Hepatocyte (in vitro differentiated cells): ENCODE measurements at regions not wholly inside any gene's neighbourhood (a gene's known extent, or its start where the extent isn't known, plus 50 kb on each side); places are given as distances from the start of the nearest gene placed in this dataset.

Experiments
- DNase-seq: peaks from one replicate; pipeline ENCODE4 v3.0.0-alpha.2; 2016; ENCODE audit warnings: low spot score
- H2AFZ ChIP-seq: fragments of 200-600 bp; sonication (generic); 2 replicates; pipeline ENCODE4 v1.6.0; 2016; ENCODE audit warnings: antibody characterized with exemption, mild to moderate bottlenecking
- H3K27ac ChIP-seq: fragments of 200-600 bp; sonication (generic); 2 replicates; pipeline ENCODE4 v1.5.1; 2016; ENCODE audit warnings: mild to moderate bottlenecking
- H3K27me3 ChIP-seq: fragments of 200-600 bp; sonication (generic); 2 replicates; pipeline ENCODE4 v1.6.1; 2016
- H3K36me3 ChIP-seq: fragments of 200-600 bp; sonication (generic); replicated peaks from 2 replicates; pipeline ENCODE4 v1.5.1; 2016; ENCODE audit warnings: low read depth; ENCODE audit not compliant: insufficient read depth
- H3K4me1 ChIP-seq: fragments of 200-600 bp; sonication (generic); 2 replicates; pipeline ENCODE4 v1.5.1; 2016; ENCODE audit warnings: mild to moderate bottlenecking, moderate library complexity; ENCODE audit not compliant: insufficient read depth
- H3K4me2 ChIP-seq: fragments of 200-600 bp; sonication (generic); 2 replicates; pipeline ENCODE4 v1.6.0; 2016
- H3K4me3 ChIP-seq: fragments of 200-600 bp; sonication (generic); 2 replicates; pipeline ENCODE4 v1.5.1; 2016; ENCODE audit warnings: mild to moderate bottlenecking
- H3K79me2 ChIP-seq: fragments of 200-600 bp; sonication (generic); 2 replicates; pipeline ENCODE4 v1.6.0; 2017; ENCODE audit warnings: mild to moderate bottlenecking
- H3K9me2 ChIP-seq: fragments of 200-600 bp; sonication (generic); replicated peaks from 2 replicates; pipeline ENCODE4 v1.6.0; 2017; ENCODE audit warnings: mild to moderate bottlenecking; ENCODE audit not compliant: insufficient read depth
- H3K9me3 ChIP-seq: fragments of 200-600 bp; sonication (generic); 2 replicates; pipeline ENCODE4 v1.5.1; 2016; ENCODE audit warnings: low read depth, mild to moderate bottlenecking
- H4K20me1 ChIP-seq: fragments of 200-600 bp; sonication (generic); 2 replicates; pipeline ENCODE4 v1.6.0; 2016; ENCODE audit warnings: mild to moderate bottlenecking; ENCODE audit not compliant: insufficient read depth, poor library complexity, severe bottlenecking
- EZH2 ChIP-seq: fragments of 200-600 bp; sonication (generic); IDR thresholded peaks from 2 replicates; pipeline ENCODE4 v1.6.1; 2016; ENCODE audit warnings: antibody characterized with exemption, mild to moderate bottlenecking, borderline replicate concordance
- EZH2phosphoT487 ChIP-seq: fragments of 200-600 bp; sonication (generic); IDR thresholded peaks from one replicate; pipeline ENCODE4 v1.6.1; 2018; ENCODE audit warnings: antibody characterized with exemption, mild to moderate bottlenecking, low read depth, moderate library complexity; ENCODE audit not compliant: unreplicated experiment, severe bottlenecking
- WGBS: methylation state at CpG from one replicate; pipeline ENCODE4 v1.1.6; 2016; ENCODE audit warnings: low lambda C conversion rate; ENCODE audit errors: missing lambda C conversion rate; 5-methylcytosine and 5-hydroxymethylcytosine counted together
- TF ChIP-seq, protein P1 (sequence below): fragments of 200-600 bp; sonication (generic); IDR thresholded peaks from 2 replicates; pipeline ENCODE4 v1.5.1; 2016; ENCODE audit warnings: antibody characterized with exemption, mild to moderate bottlenecking; ENCODE audit not compliant: poor library complexity

GRCh38 chr7:49479936-49480544 is 293.4 kb upstream of the VWC2 start:
- 47% methylated on average over 4 of the region's 4 CpGs for WGBS
- TF ChIP-seq EZH2 (no peak), EZH2phosphoT487 (no peak)
- TF ChIP-seq, protein P1, sequence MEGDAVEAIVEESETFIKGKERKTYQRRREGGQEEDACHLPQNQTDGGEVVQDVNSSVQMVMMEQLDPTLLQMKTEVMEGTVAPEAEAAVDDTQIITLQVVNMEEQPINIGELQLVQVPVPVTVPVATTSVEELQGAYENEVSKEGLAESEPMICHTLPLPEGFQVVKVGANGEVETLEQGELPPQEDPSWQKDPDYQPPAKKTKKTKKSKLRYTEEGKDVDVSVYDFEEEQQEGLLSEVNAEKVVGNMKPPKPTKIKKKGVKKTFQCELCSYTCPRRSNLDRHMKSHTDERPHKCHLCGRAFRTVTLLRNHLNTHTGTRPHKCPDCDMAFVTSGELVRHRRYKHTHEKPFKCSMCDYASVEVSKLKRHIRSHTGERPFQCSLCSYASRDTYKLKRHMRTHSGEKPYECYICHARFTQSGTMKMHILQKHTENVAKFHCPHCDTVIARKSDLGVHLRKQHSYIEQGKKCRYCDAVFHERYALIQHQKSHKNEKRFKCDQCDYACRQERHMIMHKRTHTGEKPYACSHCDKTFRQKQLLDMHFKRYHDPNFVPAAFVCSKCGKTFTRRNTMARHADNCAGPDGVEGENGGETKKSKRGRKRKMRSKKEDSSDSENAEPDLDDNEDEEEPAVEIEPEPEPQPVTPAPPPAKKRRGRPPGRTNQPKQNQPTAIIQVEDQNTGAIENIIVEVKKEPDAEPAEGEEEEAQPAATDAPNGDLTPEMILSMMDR: no peak
- no peaks in the 10 kb centered on the region for H3K36me3 ChIP-seq

GRCh38 chr7:49481075-49481474 is 292.4 kb upstream of the VWC2 start:
- Histone ChIP-seq H3K4me3 (no peak overlapping the region), H3K36me3 (no peaks in the 10 kb centered on the region), H3K9me3 (no peaks in the 10 kb centered on the region), H3K4me1 (no peaks in the 10 kb centered on the region), H2AFZ (no peak overlapping the region), H4K20me1 (no peaks in the 10 kb centered on the region), H3K27me3 (no peaks in the 10 kb centered on the region), H3K4me2 (no peak overlapping the region), H3K27ac (no peak overlapping the region), H3K79me2 (no peaks in the 10 kb centered on the region), H3K9me2 (no peaks in the 10 kb centered on the region)
- TF ChIP-seq, protein P1: no peak
- no peak for TF ChIP-seq EZH2
- TF ChIP-seq EZH2phosphoT487: no peak
- whole genome bisulfite sequencing: 34% methylated on average over 1 of the region's 1 CpG
- DNase-seq: no peak

More at GRCh38 chr7:49479936-49480544, 293.4 kb upstream of the VWC2 start:
- Histone ChIP-seq H3K27ac (no peak overlapping the region), H3K4me2 (peak overlapping the region; percentile 17), H3K4me1 (no peaks in the 10 kb centered on the region), H3K9me3 (no peaks in the 10 kb centered on the region), H4K20me1 (no peaks in the 10 kb centered on the region), H3K9me2 (no peaks in the 10 kb centered on the region), H3K79me2 (no peaks in the 10 kb centered on the region), H3K27me3 (no peaks in the 10 kb centered on the region), H3K4me3 (no peak overlapping the region), H2AFZ (no peak overlapping the region)
- no peak for DNase-seq

DNA sequence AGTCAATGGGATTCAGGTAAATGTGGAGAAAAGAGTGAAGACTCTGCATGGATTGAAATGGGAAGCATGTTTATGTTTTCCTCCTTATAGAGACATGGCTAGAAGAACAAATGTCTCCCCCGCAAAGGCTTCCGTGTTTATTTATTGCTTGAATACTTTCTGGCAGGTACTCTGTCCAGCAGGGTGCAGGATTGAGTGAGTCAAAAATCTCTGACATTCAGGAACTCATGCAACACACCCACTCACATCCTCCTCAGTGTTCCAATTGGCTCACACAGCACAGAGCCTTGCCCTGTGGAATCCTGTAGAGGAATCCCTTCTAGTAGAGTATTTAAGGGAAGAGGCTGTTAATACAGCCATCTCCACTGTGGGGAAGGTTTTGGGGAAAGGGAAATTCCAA is 290.3 kb upstream of the VWC2 start:
- Histone ChIP-seq H3K9me3 (no peaks in the 10 kb centered on the region), H3K4me3 (no peak overlapping the region), H3K27ac (no peak overlapping the region), H3K4me2 (no peak overlapping the region), H3K27me3 (no peaks in the 10 kb centered on the region), H4K20me1 (no peaks in the 10 kb centered on the region), H2AFZ (no peak overlapping the region), H3K79me2 (no peaks in the 10 kb centered on the region), H3K36me3 (no peaks in the 10 kb centered on the region), H3K9me2 (no peaks in the 10 kb centered on the region), H3K4me1 (no peaks in the 10 kb centered on the region)
- WGBS: 57% methylated on average over 2 of the region's 2 CpGs
- DNase-seq: no peak
- TF ChIP-seq, protein P1: no peak
- TF ChIP-seq EZH2phosphoT487 (no peak), EZH2 (no peak)
